Fibroblast of mammary gland (primary cell): ENCODE measurements at regions not wholly inside any gene's neighbourhood (a gene's known extent, or its start where the extent isn't known, plus 50 kb on each side); places are given as distances from the start of the nearest gene placed in this dataset.

ENCODE experiments used
- DNase-seq: peaks from one replicate; pipeline ENCODE4 v3.0.0-alpha.2; 2010; ENCODE audit warnings: low read depth
- H3K4me3 ChIP-seq: 2 replicates; pipeline ENCODE4 v1.5.1; 2011; ENCODE audit warnings: low read depth, mild to moderate bottlenecking, low read length, moderate library complexity; ENCODE audit not compliant: control insufficient read depth
- CTCF ChIP-seq: conservative IDR thresholded peaks from 2 replicates; pipeline ENCODE4 v1.5.1; 2011; ENCODE audit warnings: low read depth, low read length, inconsistent platforms; ENCODE audit not compliant: control insufficient read depth, insufficient read depth

GRCh38 chr14:83856334-83856733 is 1673.6 kb upstream of the FLRT2 start:
- H3K4me3 ChIP-seq = no peak overlapping the region
- TF ChIP-seq CTCF = no peak
- no peak for DNase-seq

GRCh38 chr14:83860631-83861155 is 1669.3 kb upstream of the FLRT2 start:
- DNase-seq = no peak
- H3K4me3 ChIP-seq = no peak overlapping the region
- no peak for TF ChIP-seq CTCF

GRCh38 chr14:83863042-83863774 is 1666.7 kb upstream of the FLRT2 start:
- TF ChIP-seq CTCF = no peak
- H3K4me3 ChIP-seq = no peak overlapping the region
- no peak for DNase-seq

GRCh38 chr14:83864106-83864505 is 1665.8 kb upstream of the FLRT2 start:
- no peak for DNase-seq
- no peak overlapping the region for H3K4me3 ChIP-seq
- TF ChIP-seq CTCF = no peak

- DNase-seq = no peak
- TF ChIP-seq CTCF = no peak
- no peak overlapping the region for H3K4me3 ChIP-seq
These were observed 1662.2 kb upstream of the FLRT2 start for GRCh38 chr14:83867566-83868225.

- no peak for TF ChIP-seq CTCF
These were observed 1659.2 kb upstream of the FLRT2 start for GRCh38 chr14:83870546-83871270.

More at GRCh38 chr14:83870546-83871270, 1659.2 kb upstream of the FLRT2 start:
- no peak overlapping the region for H3K4me3 ChIP-seq
- no peak for DNase-seq
